Liver (tissue), 3 donors: ENCODE measurements at regions not wholly inside any gene's neighbourhood (a gene's known extent, or its start where the extent isn't known, plus 50 kb on each side); places are given as distances from the start of the nearest gene placed in this dataset.

Experiments used
- ATF3 ChIP-seq: IDR thresholded peaks from 2 replicates; pipeline ENCODE4 v1.6.1; 2016; ENCODE audit warnings: antibody characterized with exemption
- EGR1 ChIP-seq, 2 donors: IDR thresholded peaks; 2 replicates each; pipeline ENCODE4 v1.6.1; 2016 to 2018; ENCODE audit warnings: antibody characterized with exemption in 2 of 2, low read depth in 2 of 2
- GABPA ChIP-seq, 2 donors: IDR thresholded peaks in 1 of 2; conservative IDR thresholded peaks in 1 of 2; 2 replicates each; pipeline ENCODE4 v1.6.1; 2016; ENCODE audit warnings: antibody characterized with exemption in 2 of 2, mild to moderate bottlenecking in 1 of 2, moderate library complexity in 1 of 2
- JUND ChIP-seq, 2 donors: IDR thresholded peaks; 2 replicates each; pipeline ENCODE4 v1.6.1; 2016; ENCODE audit warnings: antibody characterized with exemption in 2 of 2
- RAD21 ChIP-seq, 2 donors: IDR thresholded peaks; 2 replicates each; pipeline ENCODE4 v1.6.1; 2016; ENCODE audit warnings: antibody characterized with exemption in 2 of 2, mild to moderate bottlenecking in 2 of 2
- REST ChIP-seq: IDR thresholded peaks from 2 replicates; pipeline ENCODE4 v1.6.1; 2016; ENCODE audit warnings: antibody characterized with exemption, mild to moderate bottlenecking
- TAF1 ChIP-seq: conservative IDR thresholded peaks from 2 replicates; pipeline ENCODE4 v1.6.1; 2016; ENCODE audit warnings: antibody characterized with exemption, mild to moderate bottlenecking
- TF ChIP-seq, protein P1 (sequence below): fragments of 150-350 bp; IDR thresholded peaks from 2 replicates; pipeline ENCODE4 v1.5.1; 2017; ENCODE audit warnings: improper control_type of control experiment, low read depth, low read length; ENCODE audit not compliant: missing input control
- donor health status: healthy.
- donor health status: healthy.

- no peak for TF ChIP-seq EGR1 (IDR thresholded peaks at IDR 0.05; ENCODE audit: low read depth in 2 of 2)
- TF ChIP-seq REST: no peak
- TF ChIP-seq, protein P1, sequence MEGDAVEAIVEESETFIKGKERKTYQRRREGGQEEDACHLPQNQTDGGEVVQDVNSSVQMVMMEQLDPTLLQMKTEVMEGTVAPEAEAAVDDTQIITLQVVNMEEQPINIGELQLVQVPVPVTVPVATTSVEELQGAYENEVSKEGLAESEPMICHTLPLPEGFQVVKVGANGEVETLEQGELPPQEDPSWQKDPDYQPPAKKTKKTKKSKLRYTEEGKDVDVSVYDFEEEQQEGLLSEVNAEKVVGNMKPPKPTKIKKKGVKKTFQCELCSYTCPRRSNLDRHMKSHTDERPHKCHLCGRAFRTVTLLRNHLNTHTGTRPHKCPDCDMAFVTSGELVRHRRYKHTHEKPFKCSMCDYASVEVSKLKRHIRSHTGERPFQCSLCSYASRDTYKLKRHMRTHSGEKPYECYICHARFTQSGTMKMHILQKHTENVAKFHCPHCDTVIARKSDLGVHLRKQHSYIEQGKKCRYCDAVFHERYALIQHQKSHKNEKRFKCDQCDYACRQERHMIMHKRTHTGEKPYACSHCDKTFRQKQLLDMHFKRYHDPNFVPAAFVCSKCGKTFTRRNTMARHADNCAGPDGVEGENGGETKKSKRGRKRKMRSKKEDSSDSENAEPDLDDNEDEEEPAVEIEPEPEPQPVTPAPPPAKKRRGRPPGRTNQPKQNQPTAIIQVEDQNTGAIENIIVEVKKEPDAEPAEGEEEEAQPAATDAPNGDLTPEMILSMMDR: no peak
- TF ChIP-seq JUND (IDR thresholded peaks at IDR 0.05): no peak
- no peak for TF ChIP-seq ATF3
- TF ChIP-seq TAF1: no peak
- no peak for TF ChIP-seq GABPA (IDR thresholded peaks at IDR 0.05 in 1 of 2, conservative IDR thresholded peaks at IDR 0.05 in 1 of 2)
- TF ChIP-seq RAD21 (IDR thresholded peaks at IDR 0.05): no peak
Measured at GRCh38 chr4:170243662-170244288, 154.0 kb upstream of the AADAT start.
